OCI-LY1 (cell line): ENCODE measurements at regions not wholly inside any gene's neighbourhood (a gene's known extent, or its start where the extent isn't known, plus 50 kb on each side); places are given as distances from the start of the nearest gene placed in this dataset.

Experiments
- CTCF ChIP-seq: fragments of 200-600 bp; sonication (generic), shearing (Covaris generic); IDR thresholded peaks from 2 replicates; pipeline ENCODE4 v1.5.1; 2017; ENCODE audit warnings: mild to moderate bottlenecking, antibody characterized with exemption, low read length, moderate library complexity, mixed read lengths
- EZH2 ChIP-seq: fragments of 200-600 bp; sonication (generic), shearing (Covaris generic); IDR thresholded peaks from 2 replicates; pipeline ENCODE4 v1.8.0; 2017; ENCODE audit warnings: borderline replicate concordance, mixed run types, mild to moderate bottlenecking, antibody characterized with exemption, low read length, moderate library complexity, mixed read lengths

DNA sequence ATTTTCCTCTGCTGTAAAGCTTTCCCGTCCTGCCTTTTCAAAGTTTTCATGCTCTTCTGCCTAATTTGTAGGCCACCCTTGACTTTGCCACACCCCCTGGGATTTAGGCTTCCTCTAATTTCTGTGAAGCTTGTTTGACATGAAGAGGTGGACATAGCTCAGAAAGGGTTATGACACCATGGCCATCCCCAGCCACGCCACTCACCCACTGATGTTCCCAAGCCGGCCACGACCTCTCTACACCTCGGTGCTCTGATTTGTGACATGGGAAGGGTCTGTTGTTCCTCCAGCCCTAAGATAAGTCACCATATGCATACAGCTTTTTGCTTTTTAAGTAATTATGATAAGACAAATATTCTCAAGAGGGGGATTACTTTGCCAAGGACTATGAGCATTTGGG, 139.5 kb downstream of the BARX1 start:
- TF ChIP-seq EZH2 (no peak), CTCF (no peak)
